Endothelial cell of umbilical vein (primary cell): ENCODE measurements at regions not wholly inside any gene's neighbourhood (a gene's known extent, or its start where the extent isn't known, plus 50 kb on each side); places are given as distances from the start of the nearest gene placed in this dataset.

Source experiments
- FOS ChIP-seq: IDR thresholded peaks from 2 replicates; pipeline ENCODE4 v1.6.1; 2011; ENCODE audit warnings: mild to moderate bottlenecking, low read length, moderate library complexity, borderline replicate concordance; ENCODE audit not compliant: insufficient read depth
- GATA2 ChIP-seq: IDR thresholded peaks from 2 replicates; pipeline ENCODE4 v1.7.0; 2011; ENCODE audit warnings: low read depth, mild to moderate bottlenecking, moderate library complexity, mixed read lengths, low read length; ENCODE audit not compliant: insufficient read length, insufficient read depth
- JUN ChIP-seq: IDR thresholded peaks from 2 replicates; pipeline ENCODE4 v1.6.1; 2011; ENCODE audit warnings: borderline replicate concordance, low read depth; ENCODE audit not compliant: insufficient read length, insufficient read depth
- POLR2AphosphoS5 ChIP-seq: IDR thresholded peaks from 2 replicates; pipeline ENCODE4 v1.6.1; 2012; ENCODE audit warnings: low read depth, mild to moderate bottlenecking, control low read depth, low read length, moderate library complexity; ENCODE audit not compliant: insufficient read depth
- TF ChIP-seq, protein P1 (sequence below), 2 donors: IDR thresholded peaks; 1 replicate in 1 of 2; 2 replicates in 1 of 2; pipeline ENCODE4 v1.5.1; 2011; ENCODE audit warnings: low read length in 2 of 2, mild to moderate bottlenecking in 2 of 2, moderate library complexity in 2 of 2, control low read depth in 1 of 2, inconsistent platforms in 1 of 2, low read depth in 1 of 2; ENCODE audit not compliant: insufficient read depth in 1 of 2; ENCODE audit errors: extremely low read depth in 1 of 2

DNA sequence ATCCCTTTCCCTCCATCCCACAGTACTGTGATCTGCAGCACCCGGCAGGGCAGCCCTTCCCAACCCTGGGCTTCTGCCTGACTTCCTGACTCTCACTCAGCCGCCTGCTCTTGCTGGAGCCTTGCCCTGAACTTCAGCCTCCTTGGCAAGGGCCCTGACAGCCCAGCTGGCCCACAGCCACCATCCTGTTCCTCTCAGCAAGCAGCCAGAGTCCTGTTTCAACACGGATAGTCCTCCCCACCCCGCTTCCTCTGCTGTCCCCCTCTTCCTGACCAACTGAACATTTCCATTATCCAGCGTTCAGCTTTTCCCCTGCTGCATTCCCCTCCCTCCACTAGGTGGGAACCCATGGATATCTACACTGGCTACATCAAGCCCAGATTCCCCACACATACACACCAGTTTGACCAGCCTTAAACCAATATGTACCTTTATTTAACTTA, 74.0 kb upstream of the MDM1 start:
- TF ChIP-seq, protein P1, sequence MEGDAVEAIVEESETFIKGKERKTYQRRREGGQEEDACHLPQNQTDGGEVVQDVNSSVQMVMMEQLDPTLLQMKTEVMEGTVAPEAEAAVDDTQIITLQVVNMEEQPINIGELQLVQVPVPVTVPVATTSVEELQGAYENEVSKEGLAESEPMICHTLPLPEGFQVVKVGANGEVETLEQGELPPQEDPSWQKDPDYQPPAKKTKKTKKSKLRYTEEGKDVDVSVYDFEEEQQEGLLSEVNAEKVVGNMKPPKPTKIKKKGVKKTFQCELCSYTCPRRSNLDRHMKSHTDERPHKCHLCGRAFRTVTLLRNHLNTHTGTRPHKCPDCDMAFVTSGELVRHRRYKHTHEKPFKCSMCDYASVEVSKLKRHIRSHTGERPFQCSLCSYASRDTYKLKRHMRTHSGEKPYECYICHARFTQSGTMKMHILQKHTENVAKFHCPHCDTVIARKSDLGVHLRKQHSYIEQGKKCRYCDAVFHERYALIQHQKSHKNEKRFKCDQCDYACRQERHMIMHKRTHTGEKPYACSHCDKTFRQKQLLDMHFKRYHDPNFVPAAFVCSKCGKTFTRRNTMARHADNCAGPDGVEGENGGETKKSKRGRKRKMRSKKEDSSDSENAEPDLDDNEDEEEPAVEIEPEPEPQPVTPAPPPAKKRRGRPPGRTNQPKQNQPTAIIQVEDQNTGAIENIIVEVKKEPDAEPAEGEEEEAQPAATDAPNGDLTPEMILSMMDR (IDR thresholded peaks at IDR 0.05; ENCODE audit: extremely low read depth in 1 of 2, insufficient read depth in 1 of 2, low read depth in 1 of 2, low read length in 2 of 2) = peak; percentile 34 to 66
- peak; percentile 65 for TF ChIP-seq POLR2AphosphoS5
- TF ChIP-seq FOS = peak; percentile 11
- peak; percentile 22 for TF ChIP-seq GATA2
- no peak for TF ChIP-seq JUN
